Panc1 (cell line): ENCODE measurements at regions not wholly inside any gene's neighbourhood (a gene's known extent, or its start where the extent isn't known, plus 50 kb on each side); places are given as distances from the start of the nearest gene placed in this dataset.

Experiments
- ATAC-seq: fragments of 200-7000 bp; cut with Tn5 transposase; 2 replicates; pipeline ENCODE4 v1.9.1; 2020; ENCODE audit warnings: mild to moderate bottlenecking, moderate library complexity
- BruUV-seq: library from RNA; stranded (reverse); fragments of 400-500 nt; replicated peaks from 2 replicates; lab custom pipeline; 2021; lab: Mats Ljungman, UMichigan
- CTCF ChIA-PET: fragments of 300-600 bp; sonication (Branson Sonifier 250); formaldehyde crosslinking; loops from one replicate; lab custom pipeline; 2022; ENCODE audit warnings: antibody characterized with exemption; lab: Charles Lee
- POLR2A ChIA-PET: fragments of 300-600 bp; sonication (Branson Sonifier 250); formaldehyde crosslinking; loops from one replicate; lab custom pipeline; 2022; ENCODE audit warnings: antibody characterized with exemption; lab: Charles Lee
- DNase-seq: peaks from one replicate; pipeline ENCODE4 v3.0.0-alpha.2; 2010; ENCODE audit warnings: low read depth, low spot score
- H3K27ac ChIP-seq: 2 replicates; pipeline ENCODE4 v1.5.1; 2011; ENCODE audit warnings: mild to moderate bottlenecking, low read length, inconsistent platforms
- H3K27me3 ChIP-seq: fragments of 200-500 bp; sonication (Bioruptor generic); 2 replicates; pipeline ENCODE4 v1.6.0; 2014; ENCODE audit warnings: low read length, inconsistent platforms; ENCODE audit not compliant: control insufficient read depth, insufficient read depth
- H3K36me3 ChIP-seq: fragments of 200-500 bp; sonication (Bioruptor generic); 2 replicates; pipeline ENCODE4 v1.5.1; 2014; ENCODE audit warnings: inconsistent platforms, mild to moderate bottlenecking, low read length, moderate library complexity; ENCODE audit not compliant: control insufficient read depth, insufficient read depth
- H3K4me1 ChIP-seq: 2 replicates; pipeline ENCODE4 v1.5.1; 2011; ENCODE audit warnings: inconsistent platforms, mild to moderate bottlenecking, low read length, moderate library complexity; ENCODE audit not compliant: control insufficient read depth, insufficient read depth
- H3K4me3 ChIP-seq, 2 experiments: 2 replicates each; pipeline ENCODE4 v1.5.1; 2011 to 2012; ENCODE audit warnings: low read depth in 2 of 2, low read length in 2 of 2, mild to moderate bottlenecking in 2 of 2, inconsistent platforms in 1 of 2, moderate library complexity in 1 of 2
- H3K9me3 ChIP-seq: fragments of 200-500 bp; sonication (Bioruptor generic); 2 replicates; pipeline ENCODE4 v1.5.1; 2014; ENCODE audit warnings: low read depth, mild to moderate bottlenecking, inconsistent platforms, low read length, moderate library complexity; ENCODE audit not compliant: control insufficient read depth, insufficient read depth
- CTCF ChIP-seq: fragments of 450-650 bp; IDR thresholded peaks from 2 replicates; pipeline ENCODE4 v1.5.1; 2017; ENCODE audit warnings: mild to moderate bottlenecking
- POLR2AphosphoS5 ChIP-seq: IDR thresholded peaks from 2 replicates; pipeline ENCODE4 v1.6.1; 2012; ENCODE audit warnings: mild to moderate bottlenecking, low read depth, low read length, moderate library complexity
- REST ChIP-seq, 2 experiments: IDR thresholded peaks; 2 replicates each; pipeline ENCODE4 v1.6.1; 2011 to 2012; ENCODE audit warnings: low read depth in 2 of 2, control low read depth in 1 of 2, low read length in 1 of 2, mild to moderate bottlenecking in 1 of 2, moderate library complexity in 1 of 2; ENCODE audit not compliant: insufficient read depth in 1 of 2
- SIN3A ChIP-seq: IDR thresholded peaks from 2 replicates; pipeline ENCODE4 v1.6.1; 2012; ENCODE audit warnings: low read depth, mild to moderate bottlenecking, low read length, moderate library complexity, borderline replicate concordance; ENCODE audit not compliant: insufficient read depth
- TCF7L2 ChIP-seq: IDR thresholded peaks from 2 replicates; pipeline ENCODE4 v1.6.1; 2011; ENCODE audit warnings: mild to moderate bottlenecking, low read depth, low read length, inconsistent platforms
- in situ Hi-C: cut with HindIII; loops from 2 replicates; pipeline ENCODE4 v1.10.0; 2016; ENCODE audit warnings: low sequenced_read_pairs, low pct_unique_long_range_greater_than_20kb
- intact Hi-C: fragments of 100-400 bp; cut with micrococcal nuclease; formaldehyde crosslinking; loops from one replicate; pipeline ENCODE4 v1.10.0; 2022; ENCODE audit not compliant: unreplicated experiment

- no peak overlapping the region for H3K4me3 ChIP-seq
- no peaks in the 10 kb centered on the region; the same call in 1 of the 2 replicates for H3K27me3 ChIP-seq
- DNase-seq = no peak
- ChIA-PET CTCF (no interaction called here), POLR2A (no interaction called here)
- intact Hi-C loops (no loop called here), in situ Hi-C loops (no loop called here)
- H3K4me1 ChIP-seq = no peaks in the 10 kb centered on the region
- BruUV-seq = no TSS peak
- ATAC-seq = no peak
- no peak for TF ChIP-seq CTCF
- TF ChIP-seq SIN3A = no peak
- no peak for TF ChIP-seq REST (IDR thresholded peaks at IDR 0.05; ENCODE audit: insufficient read depth in 1 of 2, low read depth in 2 of 2, low read length in 1 of 2)
- TF ChIP-seq POLR2AphosphoS5 = no peak
- no peak for TF ChIP-seq TCF7L2
- H3K36me3 ChIP-seq = no peaks in the 10 kb centered on the region
- no peak overlapping the region for H3K27ac ChIP-seq
- peaks cover 12% of the 10 kb centered on the region for H3K9me3 ChIP-seq
Measured at GRCh38 chr11:70745451-70745850, 347.1 kb downstream of the CTTN start.

DNA sequence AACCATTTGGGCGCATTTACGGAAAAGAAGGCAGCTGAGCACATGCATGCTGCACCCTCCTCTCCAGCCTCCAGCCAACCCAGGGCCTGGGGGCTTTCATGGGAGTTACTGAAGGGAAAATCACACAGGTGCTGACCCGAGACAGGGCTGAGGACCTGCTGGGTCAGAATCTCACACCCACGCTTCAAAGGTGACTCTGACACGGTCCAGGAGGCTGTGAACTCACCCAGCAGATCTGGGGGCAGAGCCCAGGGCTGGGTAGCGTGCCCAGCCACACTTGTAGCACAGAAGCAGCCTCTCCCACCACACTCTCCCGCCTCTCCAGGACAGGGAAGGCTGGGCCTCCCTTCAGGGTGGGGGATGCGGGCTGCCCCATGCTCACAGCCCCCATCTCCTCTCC is 347.6 kb downstream of the CTTN start:
- ChIA-PET POLR2A (no interaction called here), CTCF (no interaction called here)
- BruUV-seq = no TSS peak

More for the DNA sequence above, 347.6 kb downstream of the CTTN start:
- Histone ChIP-seq H3K4me3 (no peak overlapping the region), H3K4me1 (no peaks in the 10 kb centered on the region), H3K27ac (no peak overlapping the region), H3K36me3 (no peaks in the 10 kb centered on the region), H3K9me3 (peaks cover 16% of the 10 kb centered on the region), H3K27me3 (no peaks in the 10 kb centered on the region; the same call in 1 of the 2 replicates)
- in situ Hi-C loops = no loop called here
- no peak for ATAC-seq
- intact Hi-C loops = no loop called here
- DNase-seq = no peak
- TF ChIP-seq SIN3A (no peak), REST (IDR thresholded peaks at IDR 0.05; ENCODE audit: insufficient read depth in 1 of 2, low read depth in 2 of 2, low read length in 1 of 2) (no peak)
